ENCODE measurements at regions not wholly inside any gene's neighbourhood (a gene's known extent, or its start where the extent isn't known, plus 50 kb on each side); places are given as distances from the start of the nearest gene placed in this dataset.

DNA sequence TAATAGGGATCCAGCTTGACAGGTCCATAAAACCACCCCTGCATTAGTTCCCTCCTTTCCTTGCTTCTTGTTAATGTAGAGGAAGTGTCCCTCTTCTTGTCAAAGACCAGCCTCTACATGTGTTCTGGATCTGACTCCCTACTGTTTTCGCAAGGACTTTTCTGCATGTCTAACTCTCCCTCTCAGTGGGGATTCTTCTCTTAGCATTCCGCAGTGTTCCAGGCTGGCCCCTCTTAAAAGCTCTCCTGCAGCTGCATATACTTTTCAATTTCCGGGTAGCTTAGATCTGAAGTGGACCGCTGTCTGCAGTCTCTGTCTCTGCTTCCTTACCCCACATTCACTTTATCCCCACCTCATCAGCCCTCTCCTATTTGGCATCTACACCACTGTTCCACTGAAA, 96.1 kb upstream of the MAN1A1 start:
- WGBS = 79% methylated on average over 4 of the region's 4 CpGs
- no peaks in the 10 kb centered on the region for H3K36me3 ChIP-seq (ENCODE audit: insufficient read depth, low read length)
- H3K27ac ChIP-seq (ENCODE audit: low read depth, low read length) = no peak overlapping the region
- no peaks in the 10 kb centered on the region for H3K27me3 ChIP-seq (ENCODE audit: insufficient read depth, low read length)
- H3K9me3 ChIP-seq (ENCODE audit: insufficient read depth, low read depth, low read length) = no peaks in the 10 kb centered on the region
- no peak overlapping the region for H3K9ac ChIP-seq (ENCODE audit: low read depth, low read length)
- H3K4me1 ChIP-seq (ENCODE audit: insufficient read depth, low read length) = no peaks in the 10 kb centered on the region
- no peak overlapping the region for H3K4me3 ChIP-seq (ENCODE audit: low read length)

DNA sequence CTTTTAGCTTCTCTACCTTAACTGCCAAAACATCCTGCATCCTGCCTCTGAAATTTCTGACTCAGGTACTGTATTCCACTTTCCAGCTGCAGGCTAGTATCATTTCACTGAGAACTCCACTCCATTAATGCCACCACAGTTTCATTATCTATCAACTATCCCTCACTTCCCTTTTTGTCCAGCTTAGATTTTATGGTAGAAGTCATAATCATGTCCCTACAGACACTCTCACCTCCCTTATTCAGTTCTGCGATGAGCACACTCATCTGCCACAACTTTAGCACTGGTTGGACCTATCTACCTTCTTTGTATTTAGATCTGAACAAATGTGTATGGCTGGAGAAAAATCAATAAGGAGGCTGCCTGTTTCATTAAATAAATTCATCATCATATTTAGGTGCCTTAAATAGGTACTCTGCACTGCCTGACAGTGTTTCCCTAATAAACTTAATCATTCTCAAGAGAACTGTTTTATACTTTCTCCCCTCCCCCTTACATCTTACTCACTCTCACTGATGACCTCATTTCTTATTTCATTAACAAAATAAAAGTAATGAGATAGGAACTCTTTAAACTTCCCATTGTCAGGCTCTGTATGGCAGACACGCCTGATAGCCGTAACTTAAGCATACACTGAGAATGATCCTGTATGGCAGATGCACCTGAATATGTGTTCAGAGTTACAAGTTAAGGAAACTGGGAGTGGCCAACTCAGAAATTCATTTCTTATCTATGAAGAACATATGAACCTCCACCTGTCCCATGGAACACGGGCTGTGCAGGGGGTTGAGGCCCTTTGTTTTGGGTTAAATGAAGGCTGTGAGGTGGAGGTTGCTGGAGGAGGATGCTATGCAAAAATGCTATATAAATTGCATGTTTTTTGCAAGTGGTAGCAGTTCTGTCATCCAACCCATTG, 95.3 kb upstream of the MAN1A1 start:
- WGBS = 85% methylated on average over 4 of the region's 4 CpGs
- no peaks in the 10 kb centered on the region for H3K9me3 ChIP-seq (ENCODE audit: insufficient read depth, low read depth, low read length)
- no peaks in the 10 kb centered on the region for H3K4me1 ChIP-seq (ENCODE audit: insufficient read depth, low read length)
- H3K36me3 ChIP-seq (ENCODE audit: insufficient read depth, low read length) = no peaks in the 10 kb centered on the region
- no peak overlapping the region for H3K4me3 ChIP-seq (ENCODE audit: low read length)
- H3K9ac ChIP-seq (ENCODE audit: low read depth, low read length) = no peak overlapping the region
- H3K27ac ChIP-seq (ENCODE audit: low read depth, low read length) = no peak overlapping the region
- no peaks in the 10 kb centered on the region for H3K27me3 ChIP-seq (ENCODE audit: insufficient read depth, low read length)

DNA sequence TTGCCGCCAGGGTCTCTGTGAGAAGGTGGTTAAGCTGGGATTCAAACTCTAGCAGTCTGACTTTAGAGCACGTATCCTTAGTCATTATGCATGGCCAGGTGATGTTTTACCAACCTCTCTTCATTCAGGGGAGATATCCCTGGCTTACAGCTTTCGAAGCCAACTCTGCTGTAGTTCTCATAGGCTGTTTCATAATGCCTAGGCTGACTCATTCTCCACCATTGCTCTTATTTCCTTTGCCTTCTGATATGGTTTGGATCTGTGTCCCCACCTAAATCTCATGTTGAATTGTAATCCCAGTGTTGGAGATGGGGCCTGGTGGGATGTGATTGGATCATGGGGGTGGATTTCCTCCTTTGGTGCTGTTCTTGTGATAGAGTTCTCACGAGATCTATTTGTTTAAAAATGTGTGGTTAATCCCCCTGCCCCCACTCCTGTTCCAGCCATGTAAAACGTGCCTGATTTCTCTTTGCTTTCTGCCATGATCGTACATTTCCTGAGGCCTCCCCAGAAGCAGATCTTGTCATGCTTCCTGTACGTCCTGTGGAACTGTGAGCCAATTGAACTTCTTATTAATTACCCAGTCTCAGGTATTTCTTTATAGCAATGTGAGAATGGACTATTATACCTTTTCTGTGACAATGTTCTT, 94.6 kb upstream of the MAN1A1 start:
- WGBS = 86% methylated on average over 7 of the region's 7 CpGs
- Histone ChIP-seq H3K36me3 (ENCODE audit: insufficient read depth, low read length) (no peaks in the 10 kb centered on the region), H3K27me3 (ENCODE audit: insufficient read depth, low read length) (no peaks in the 10 kb centered on the region), H3K9me3 (ENCODE audit: insufficient read depth, low read depth, low read length) (no peaks in the 10 kb centered on the region), H3K9ac (ENCODE audit: low read depth, low read length) (no peak overlapping the region), H3K27ac (ENCODE audit: low read depth, low read length) (no peak overlapping the region), H3K4me1 (ENCODE audit: insufficient read depth, low read length) (no peaks in the 10 kb centered on the region), H3K4me3 (ENCODE audit: low read length) (no peak overlapping the region)

DNA sequence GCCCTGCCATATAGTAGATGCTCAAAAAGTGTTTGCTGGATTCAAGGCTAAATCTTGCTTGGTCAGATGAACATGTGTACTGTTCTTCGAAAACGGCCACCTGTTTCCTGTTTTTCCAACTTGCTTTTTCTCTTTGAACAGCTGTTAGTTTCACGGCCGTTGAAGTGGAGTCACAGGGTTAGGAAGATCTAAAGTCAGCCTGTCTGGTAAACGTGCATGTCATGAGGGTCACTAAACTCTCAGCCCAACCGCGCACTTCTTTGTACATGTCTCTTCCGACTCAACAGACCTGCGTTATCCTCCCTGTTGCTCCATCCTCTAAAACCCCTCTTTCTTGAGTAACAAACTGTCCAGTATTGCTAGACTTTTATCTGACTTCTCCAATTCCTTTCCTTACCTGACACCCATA, 93.2 kb upstream of the MAN1A1 start:
- H3K4me1 ChIP-seq (ENCODE audit: insufficient read depth, low read length) = no peaks in the 10 kb centered on the region

DNA sequence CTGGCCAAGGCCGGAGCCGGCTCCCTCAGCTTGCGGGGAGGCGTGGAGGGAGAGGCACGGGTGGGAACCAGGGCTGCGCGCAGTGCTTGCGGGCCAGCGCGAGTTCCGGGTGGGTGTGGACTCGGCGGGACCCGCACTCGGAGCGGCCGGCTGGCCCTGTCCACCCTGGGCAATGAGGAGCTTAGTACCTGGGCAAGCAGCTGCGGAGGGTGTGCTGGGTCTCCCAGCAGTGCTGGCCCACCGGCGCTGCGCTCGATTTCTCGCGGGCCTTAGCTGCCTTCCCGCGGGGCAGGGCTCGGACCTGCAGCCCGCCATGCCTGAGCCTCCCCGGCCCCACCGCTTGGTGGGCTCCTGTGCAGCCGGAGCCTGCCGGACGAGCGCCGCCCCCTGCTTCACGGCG, 91.4 kb upstream of the MAN1A1 start:
- no peak overlapping the region for H3K9ac ChIP-seq (ENCODE audit: low read depth, low read length)
- no peak overlapping the region for H3K27ac ChIP-seq (ENCODE audit: low read depth, low read length)
- H3K36me3 ChIP-seq (ENCODE audit: insufficient read depth, low read length) = no peaks in the 10 kb centered on the region
- no peaks in the 10 kb centered on the region for H3K4me1 ChIP-seq (ENCODE audit: insufficient read depth, low read length)
- H3K4me3 ChIP-seq (ENCODE audit: low read length) = no peak overlapping the region
- H3K27me3 ChIP-seq (ENCODE audit: insufficient read depth, low read length) = no peaks in the 10 kb centered on the region
- 95% methylated on average over 37 of the region's 37 CpGs for WGBS
- H3K9me3 ChIP-seq (ENCODE audit: insufficient read depth, low read depth, low read length) = no peaks in the 10 kb centered on the region

More for the DNA sequence above, 93.2 kb upstream of the MAN1A1 start:
- H3K27ac ChIP-seq (ENCODE audit: low read depth, low read length) = no peak overlapping the region
- no peak overlapping the region for H3K9ac ChIP-seq (ENCODE audit: low read depth, low read length)
- H3K36me3 ChIP-seq (ENCODE audit: insufficient read depth, low read length) = no peaks in the 10 kb centered on the region
- no peak overlapping the region for H3K4me3 ChIP-seq (ENCODE audit: low read length)
- 91% methylated on average over 9 of the region's 9 CpGs for WGBS
- no peaks in the 10 kb centered on the region for H3K9me3 ChIP-seq (ENCODE audit: insufficient read depth, low read depth, low read length)
- no peaks in the 10 kb centered on the region for H3K27me3 ChIP-seq (ENCODE audit: insufficient read depth, low read length)

- Histone ChIP-seq H3K36me3 (ENCODE audit: insufficient read depth, low read length) (no peaks in the 10 kb centered on the region), H3K27ac (ENCODE audit: low read depth, low read length) (no peak overlapping the region), H3K9me3 (ENCODE audit: insufficient read depth, low read depth, low read length) (no peaks in the 10 kb centered on the region), H3K4me3 (ENCODE audit: low read length) (no peak overlapping the region), H3K9ac (ENCODE audit: low read depth, low read length) (no peak overlapping the region), H3K27me3 (ENCODE audit: insufficient read depth, low read length) (no peaks in the 10 kb centered on the region), H3K4me1 (ENCODE audit: insufficient read depth, low read length) (no peaks in the 10 kb centered on the region)
- WGBS = 85% methylated on average over 3 of the region's 3 CpGs
Observed at GRCh38 chr6:119436583-119436982, 87.0 kb upstream of the MAN1A1 start.

DNA sequence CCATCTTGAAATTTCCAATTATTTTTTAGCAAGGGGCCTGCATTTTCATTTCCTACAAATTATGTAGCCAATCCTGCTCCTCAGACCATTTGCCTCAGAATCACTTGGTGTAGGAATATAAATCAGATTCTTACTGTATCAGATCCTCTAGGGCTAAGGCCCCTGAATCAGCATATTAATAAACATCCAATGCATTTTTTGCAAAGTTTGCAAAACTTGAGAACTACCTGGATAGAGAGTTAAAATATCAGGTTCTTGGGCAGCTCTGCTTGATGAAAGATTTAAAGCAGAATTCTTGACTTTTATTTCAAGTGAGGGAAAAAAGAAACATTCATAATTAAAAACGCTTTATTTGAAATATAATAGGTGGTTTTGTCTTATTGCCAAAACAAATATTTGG, 82.2 kb upstream of the MAN1A1 start:
- Histone ChIP-seq H3K4me1 (ENCODE audit: insufficient read depth, low read length) (no peaks in the 10 kb centered on the region), H3K36me3 (ENCODE audit: insufficient read depth, low read length) (no peaks in the 10 kb centered on the region), H3K9ac (ENCODE audit: low read depth, low read length) (no peak overlapping the region), H3K4me3 (ENCODE audit: low read length) (no peak overlapping the region), H3K27me3 (ENCODE audit: insufficient read depth, low read length) (no peaks in the 10 kb centered on the region), H3K9me3 (ENCODE audit: insufficient read depth, low read depth, low read length) (no peaks in the 10 kb centered on the region), H3K27ac (ENCODE audit: low read depth, low read length) (no peak overlapping the region)
- 100% methylated on average over 1 of the region's 1 CpG for WGBS

DNA sequence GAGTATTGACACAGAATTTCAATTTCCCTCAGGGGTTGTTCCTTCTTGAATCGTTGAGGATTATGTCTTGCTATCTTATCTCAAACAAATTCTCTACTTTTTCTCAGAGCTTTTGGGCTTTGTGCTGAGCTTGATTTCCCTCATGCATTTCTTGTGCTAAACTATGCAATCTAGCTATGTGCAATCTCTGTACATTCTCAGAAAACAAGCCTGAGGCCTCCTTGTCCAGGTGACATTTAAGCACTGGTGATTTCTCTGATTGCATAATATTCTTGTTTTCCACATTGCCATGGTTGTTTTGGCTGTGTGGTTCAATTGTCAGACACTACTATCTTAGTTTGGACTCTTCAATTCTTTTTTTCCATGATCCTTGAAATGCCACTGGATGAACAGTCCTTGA, 81.2 kb upstream of the MAN1A1 start:
- no peaks in the 10 kb centered on the region for H3K4me1 ChIP-seq (ENCODE audit: insufficient read depth, low read length)
- no peak overlapping the region for H3K9ac ChIP-seq (ENCODE audit: low read depth, low read length)
- H3K27ac ChIP-seq (ENCODE audit: low read depth, low read length) = no peak overlapping the region
- WGBS = 91% methylated on average over 1 of the region's 1 CpG
- no peaks in the 10 kb centered on the region for H3K36me3 ChIP-seq (ENCODE audit: insufficient read depth, low read length)
- H3K4me3 ChIP-seq (ENCODE audit: low read length) = no peak overlapping the region
- no peaks in the 10 kb centered on the region for H3K27me3 ChIP-seq (ENCODE audit: insufficient read depth, low read length)
- no peaks in the 10 kb centered on the region for H3K9me3 ChIP-seq (ENCODE audit: insufficient read depth, low read depth, low read length)

DNA sequence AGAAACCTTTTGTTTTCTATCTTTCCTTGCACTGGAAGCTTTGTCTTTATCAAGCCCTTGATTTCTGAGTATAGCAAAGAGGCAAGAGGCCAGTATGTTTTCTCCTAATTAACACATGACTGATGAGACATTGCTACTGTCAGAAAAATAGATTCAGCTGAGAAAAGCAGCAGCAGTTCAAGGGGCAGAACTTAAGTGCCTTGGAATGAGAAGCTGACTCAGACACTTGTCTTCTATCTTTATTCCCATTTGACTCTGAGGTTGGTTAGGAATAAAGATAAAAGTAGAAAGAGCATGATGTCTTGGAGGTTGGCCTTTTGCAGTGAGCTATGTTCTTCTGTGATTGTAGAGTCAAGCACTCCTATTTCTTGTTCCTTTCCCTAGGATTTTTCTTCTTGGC, 79.1 kb upstream of the MAN1A1 start:
- no peaks in the 10 kb centered on the region for H3K36me3 ChIP-seq (ENCODE audit: insufficient read depth, low read length)
- H3K27ac ChIP-seq (ENCODE audit: low read depth, low read length) = no peak overlapping the region
- H3K9me3 ChIP-seq (ENCODE audit: insufficient read depth, low read depth, low read length) = no peaks in the 10 kb centered on the region
- no peak overlapping the region for H3K9ac ChIP-seq (ENCODE audit: low read depth, low read length)
- no peaks in the 10 kb centered on the region for H3K4me1 ChIP-seq (ENCODE audit: insufficient read depth, low read length)
- no peaks in the 10 kb centered on the region for H3K27me3 ChIP-seq (ENCODE audit: insufficient read depth, low read length)
- no peak overlapping the region for H3K4me3 ChIP-seq (ENCODE audit: low read length)

DNA sequence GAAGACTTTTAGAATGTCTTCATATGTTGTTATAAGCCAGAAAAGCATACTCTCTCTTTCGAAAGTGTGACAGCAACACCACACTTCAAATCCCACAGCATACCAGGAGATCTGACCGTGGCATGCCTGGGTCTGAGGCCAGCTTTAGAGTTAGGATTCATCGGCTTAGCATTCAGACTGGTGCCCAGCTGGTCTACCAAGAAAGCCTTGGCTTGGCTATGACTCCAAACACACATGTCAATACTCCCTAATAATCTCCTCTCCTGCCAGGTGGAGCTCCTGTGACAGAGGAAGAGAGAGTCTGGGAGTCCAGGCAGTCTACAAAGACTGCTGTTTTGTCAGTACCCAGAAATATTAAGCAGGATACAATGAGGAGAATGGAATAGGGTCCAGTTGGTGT, 77.1 kb upstream of the MAN1A1 start:
- H3K4me3 ChIP-seq (ENCODE audit: low read length) = no peak overlapping the region
- H3K4me1 ChIP-seq (ENCODE audit: insufficient read depth, low read length) = no peaks in the 10 kb centered on the region
- no peak overlapping the region for H3K27ac ChIP-seq (ENCODE audit: low read depth, low read length)
- H3K27me3 ChIP-seq (ENCODE audit: insufficient read depth, low read length) = no peaks in the 10 kb centered on the region
- 79% methylated on average over 3 of the region's 3 CpGs for WGBS
- no peaks in the 10 kb centered on the region for H3K9me3 ChIP-seq (ENCODE audit: insufficient read depth, low read depth, low read length)
- H3K36me3 ChIP-seq (ENCODE audit: insufficient read depth, low read length) = no peaks in the 10 kb centered on the region
- no peak overlapping the region for H3K9ac ChIP-seq (ENCODE audit: low read depth, low read length)

DNA sequence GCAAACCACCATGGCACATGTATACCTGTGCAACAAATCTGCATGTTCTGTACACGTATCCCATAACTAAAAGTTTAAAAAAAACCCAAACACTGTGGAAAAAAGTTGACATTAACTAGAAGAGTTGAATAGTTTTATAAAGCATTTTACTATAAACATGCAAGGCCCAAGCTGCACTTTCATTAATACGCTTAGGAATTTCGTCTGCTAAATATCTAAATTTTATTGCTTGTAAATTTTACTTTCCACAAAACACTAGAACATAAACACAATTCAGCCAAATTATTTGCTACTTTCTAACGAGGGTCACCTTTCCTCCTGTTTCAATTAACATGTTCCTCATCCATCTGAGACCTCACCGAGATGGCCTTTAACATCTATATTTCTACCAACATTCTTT, 74.4 kb upstream of the MAN1A1 start:
- H3K36me3 ChIP-seq (ENCODE audit: insufficient read depth, low read length) = no peaks in the 10 kb centered on the region
- H3K9me3 ChIP-seq (ENCODE audit: insufficient read depth, low read depth, low read length) = no peaks in the 10 kb centered on the region
- 96% methylated on average over 4 of the region's 5 CpGs for WGBS
- H3K4me3 ChIP-seq (ENCODE audit: low read length) = no peak overlapping the region
- H3K4me1 ChIP-seq (ENCODE audit: insufficient read depth, low read length) = no peaks in the 10 kb centered on the region
- H3K27me3 ChIP-seq (ENCODE audit: insufficient read depth, low read length) = no peaks in the 10 kb centered on the region
- H3K9ac ChIP-seq (ENCODE audit: low read depth, low read length) = no peak overlapping the region
- no peak overlapping the region for H3K27ac ChIP-seq (ENCODE audit: low read depth, low read length)
